ENCODE measurements at regions not wholly inside any gene's neighbourhood (a gene's known extent, or its start where the extent isn't known, plus 50 kb on each side); places are given as distances from the start of the nearest gene placed in this dataset.

GRCh38 chr11:109329716-109330115, 92.3 kb upstream of the C11orf87 start:
- no peaks in the 10 kb centered on the region for H3K4me1 Mint-ChIP-seq (ENCODE audit: low read depth, unreplicated experiment)
- no peak overlapping the region for H3K27ac Mint-ChIP-seq (ENCODE audit: unreplicated experiment)
- no peaks in the 10 kb centered on the region for H3K36me3 Mint-ChIP-seq (ENCODE audit: insufficient read depth, unreplicated experiment)
- intact Hi-C loops (cut with micrococcal nuclease; ENCODE audit: unreplicated experiment), result no loop called here
- no peaks in the 10 kb centered on the region for H3K9me3 Mint-ChIP-seq (ENCODE audit: low read depth, unreplicated experiment)
- no peak overlapping the region for H3K4me3 Mint-ChIP-seq (ENCODE audit: low read depth, unreplicated experiment)
- BruUV-seq (replicated peaks), result no TSS peak
- DNase-seq, result no peak
- H3K27me3 Mint-ChIP-seq (ENCODE audit: unreplicated experiment), result peaks cover 18% of the 10 kb centered on the region
- CTCF ChIA-PET, result no interaction called here
- no peak for TF ChIP-seq CTCF (IDR thresholded peaks at IDR 0.05; ENCODE audit: unreplicated experiment)

GRCh38 chr11:109338131-109338530, 83.9 kb upstream of the C11orf87 start:
- Mint-ChIP-seq H3K4me1 (ENCODE audit: low read depth, unreplicated experiment) (no peaks in the 10 kb centered on the region), H3K27ac (ENCODE audit: unreplicated experiment) (no peak overlapping the region), H3K27me3 (ENCODE audit: unreplicated experiment) (no peaks in the 10 kb centered on the region), H3K4me3 (ENCODE audit: low read depth, unreplicated experiment) (no peak overlapping the region), H3K36me3 (ENCODE audit: insufficient read depth, unreplicated experiment) (no peaks in the 10 kb centered on the region), H3K9me3 (ENCODE audit: low read depth, unreplicated experiment) (no peaks in the 10 kb centered on the region)
- no TSS peak for BruUV-seq (replicated peaks)
- CTCF ChIA-PET, result no interaction called here
- intact Hi-C loops (cut with micrococcal nuclease; ENCODE audit: unreplicated experiment), result no loop called here
- TF ChIP-seq CTCF (IDR thresholded peaks at IDR 0.05; ENCODE audit: unreplicated experiment), result no peak
- DNase-seq, result no peak

GRCh38 chr11:109342261-109342660, 79.7 kb upstream of the C11orf87 start:
- peaks cover 16% of the 10 kb centered on the region for H3K27me3 Mint-ChIP-seq (ENCODE audit: unreplicated experiment)
- no peak overlapping the region for H3K4me3 Mint-ChIP-seq (ENCODE audit: low read depth, unreplicated experiment)
- CTCF ChIA-PET, result no interaction called here
- intact Hi-C loops (cut with micrococcal nuclease; ENCODE audit: unreplicated experiment), result no loop called here
- H3K27ac Mint-ChIP-seq (ENCODE audit: unreplicated experiment), result no peak overlapping the region
- no peak for DNase-seq
- no peak for TF ChIP-seq CTCF (IDR thresholded peaks at IDR 0.05; ENCODE audit: unreplicated experiment)
- no peaks in the 10 kb centered on the region for H3K4me1 Mint-ChIP-seq (ENCODE audit: low read depth, unreplicated experiment)
- peaks cover 1% of the 10 kb centered on the region for H3K9me3 Mint-ChIP-seq (ENCODE audit: low read depth, unreplicated experiment)
- no peaks in the 10 kb centered on the region for H3K36me3 Mint-ChIP-seq (ENCODE audit: insufficient read depth, unreplicated experiment)
- no TSS peak for BruUV-seq (replicated peaks)

DNA sequence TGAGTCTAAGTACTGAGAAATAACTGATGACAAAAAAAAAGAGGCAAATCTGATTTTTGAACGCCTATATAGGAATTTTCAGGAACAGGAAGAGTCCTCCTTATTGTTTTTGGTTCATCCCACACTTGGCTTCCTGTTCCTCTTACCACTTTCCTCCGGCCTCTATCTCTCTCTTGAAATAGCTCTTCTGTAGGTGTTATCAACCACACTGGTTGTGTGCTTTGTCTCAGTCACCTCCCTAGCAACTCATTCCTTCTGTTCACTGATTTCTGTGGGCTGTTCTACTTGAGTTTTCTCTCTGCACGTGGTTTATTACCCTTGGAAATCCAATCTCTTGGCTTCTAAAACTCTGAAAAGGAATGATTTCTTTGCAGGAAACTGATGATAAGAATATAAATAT, 78.7 kb upstream of the C11orf87 start:
- intact Hi-C loops (cut with micrococcal nuclease; ENCODE audit: unreplicated experiment), result no loop called here

More for the DNA sequence above, 78.7 kb upstream of the C11orf87 start:
- BruUV-seq (replicated peaks), result no TSS peak
- no peak for DNase-seq
- H3K4me1 Mint-ChIP-seq (ENCODE audit: low read depth, unreplicated experiment), result no peaks in the 10 kb centered on the region
- H3K27ac Mint-ChIP-seq (ENCODE audit: unreplicated experiment), result no peak overlapping the region
- no peak overlapping the region for H3K4me3 Mint-ChIP-seq (ENCODE audit: low read depth, unreplicated experiment)
- H3K36me3 Mint-ChIP-seq (ENCODE audit: insufficient read depth, unreplicated experiment), result no peaks in the 10 kb centered on the region
- peaks cover 26% of the 10 kb centered on the region for H3K27me3 Mint-ChIP-seq (ENCODE audit: unreplicated experiment)
- CTCF ChIA-PET, result no interaction called here
- peaks cover 3% of the 10 kb centered on the region for H3K9me3 Mint-ChIP-seq (ENCODE audit: low read depth, unreplicated experiment)
- no peak for TF ChIP-seq CTCF (IDR thresholded peaks at IDR 0.05; ENCODE audit: unreplicated experiment)
